ENCODE measurements at regions not wholly inside any gene's neighbourhood (a gene's known extent, or its start where the extent isn't known, plus 50 kb on each side); places are given as distances from the start of the nearest gene placed in this dataset.
"Not testable (repeated sequence)": the region's sequence is repeated elsewhere in the genome, so short reads cannot be mapped to it uniquely, and the experiment has no call there.

- no peaks in the 10 kb centered on the region for H3K79me2 ChIP-seq
These were observed 91.1 kb upstream of the CEP78 start for GRCh38 chr9:78144663-78145377.

GRCh38 chr9:78144008-78144381 is 91.9 kb upstream of the CEP78 start:
- no peak overlapping the region for H3K4me3 ChIP-seq
- WGBS (ENCODE audit: low lambda C conversion rate, missing lambda C conversion rate), result 78% methylated on average over 1 of the region's 1 CpG
- H3K4me1 ChIP-seq (ENCODE audit: insufficient read depth), result peaks cover 12% of the 10 kb centered on the region
- H3K27me3 ChIP-seq, result no peaks in the 10 kb centered on the region
- TF ChIP-seq CTCF (IDR thresholded peaks at IDR 0.05; ENCODE audit: poor library complexity) (no peak), EZH2 (IDR thresholded peaks at IDR 0.05; ENCODE audit: borderline replicate concordance) (no peak), EZH2phosphoT487 (IDR thresholded peaks at IDR 0.05; ENCODE audit: low read depth, severe bottlenecking, unreplicated experiment) (no peak)
- no peaks in the 10 kb centered on the region for H3K9me2 ChIP-seq (replicated peaks; ENCODE audit: insufficient read depth)
- no peaks in the 10 kb centered on the region for H3K79me2 ChIP-seq
- H3K4me2 ChIP-seq, result no peak overlapping the region
- peaks cover 5% of the 10 kb centered on the region for H3K9me3 ChIP-seq (ENCODE audit: low read depth)
- no peak overlapping the region for H2AFZ ChIP-seq
- no peak overlapping the region for H3K27ac ChIP-seq
- no peaks in the 10 kb centered on the region for H3K36me3 ChIP-seq (replicated peaks; ENCODE audit: insufficient read depth, low read depth)
- no peaks in the 10 kb centered on the region for H4K20me1 ChIP-seq (ENCODE audit: insufficient read depth, poor library complexity, severe bottlenecking)
- no peak for DNase-seq (ENCODE audit: low spot score)

More at GRCh38 chr9:78144663-78145377, 91.1 kb upstream of the CEP78 start:
- no peak for DNase-seq (ENCODE audit: low spot score)
- TF ChIP-seq CTCF (IDR thresholded peaks at IDR 0.05; ENCODE audit: poor library complexity), result no peak
- no peak for TF ChIP-seq EZH2 (IDR thresholded peaks at IDR 0.05; ENCODE audit: borderline replicate concordance)
- no peak for TF ChIP-seq EZH2phosphoT487 (IDR thresholded peaks at IDR 0.05; ENCODE audit: low read depth, severe bottlenecking, unreplicated experiment)
- no peaks in the 10 kb centered on the region for H3K36me3 ChIP-seq (replicated peaks; ENCODE audit: insufficient read depth, low read depth)
- H4K20me1 ChIP-seq (ENCODE audit: insufficient read depth, poor library complexity, severe bottlenecking), result no peaks in the 10 kb centered on the region
- H2AFZ ChIP-seq, result no peak overlapping the region
- H3K4me3 ChIP-seq, result no peak overlapping the region
- H3K9me2 ChIP-seq (replicated peaks; ENCODE audit: insufficient read depth), result no peaks in the 10 kb centered on the region
- H3K9me3 ChIP-seq (ENCODE audit: low read depth), result peaks cover 5% of the 10 kb centered on the region
- H3K27ac ChIP-seq, result no peak overlapping the region
- H3K27me3 ChIP-seq, result no peaks in the 10 kb centered on the region
- 84% methylated on average over 3 of the region's 3 CpGs for WGBS (ENCODE audit: low lambda C conversion rate, missing lambda C conversion rate)
- peaks cover 12% of the 10 kb centered on the region for H3K4me1 ChIP-seq (ENCODE audit: insufficient read depth)
- H3K4me2 ChIP-seq, result no peak overlapping the region

- peaks cover 5% of the 10 kb centered on the region for H3K9me3 ChIP-seq (ENCODE audit: low read depth)
- 9% methylated on average over 3 of the region's 3 CpGs for WGBS (ENCODE audit: low lambda C conversion rate, missing lambda C conversion rate)
- H3K27ac ChIP-seq, result peak overlapping the region; percentile 20
- DNase-seq (ENCODE audit: low spot score), result no peak
- TF ChIP-seq EZH2phosphoT487 (IDR thresholded peaks at IDR 0.05; ENCODE audit: low read depth, severe bottlenecking, unreplicated experiment) (no peak), CTCF (IDR thresholded peaks at IDR 0.05; ENCODE audit: poor library complexity) (no peak), EZH2 (IDR thresholded peaks at IDR 0.05; ENCODE audit: borderline replicate concordance) (no peak)
- peaks cover 12% of the 10 kb centered on the region for H3K4me1 ChIP-seq (ENCODE audit: insufficient read depth)
- no peaks in the 10 kb centered on the region for H4K20me1 ChIP-seq (ENCODE audit: insufficient read depth, poor library complexity, severe bottlenecking)
- H3K4me2 ChIP-seq, result peak overlapping the region; percentile 21
- no peak overlapping the region for H2AFZ ChIP-seq
- H3K79me2 ChIP-seq, result no peaks in the 10 kb centered on the region
- H3K27me3 ChIP-seq, result no peaks in the 10 kb centered on the region
- no peak overlapping the region for H3K4me3 ChIP-seq
- H3K9me2 ChIP-seq (replicated peaks; ENCODE audit: insufficient read depth), result no peaks in the 10 kb centered on the region
- H3K36me3 ChIP-seq (replicated peaks; ENCODE audit: insufficient read depth, low read depth), result no peaks in the 10 kb centered on the region
These were observed 92.4 kb upstream of the CEP78 start for GRCh38 chr9:78143281-78144007.

- not testable (repeated sequence) for H3K27me3 ChIP-seq; H3K4me2 ChIP-seq; H3K9me2 ChIP-seq (replicated peaks; ENCODE audit: insufficient read depth); H3K36me3 ChIP-seq (replicated peaks; ENCODE audit: insufficient read depth, low read depth); H3K79me2 ChIP-seq; H4K20me1 ChIP-seq (ENCODE audit: insufficient read depth, poor library complexity, severe bottlenecking); DNase-seq (ENCODE audit: low spot score); H2AFZ ChIP-seq; H3K4me3 ChIP-seq; H3K9me3 ChIP-seq (ENCODE audit: low read depth)
- Histone ChIP-seq H3K4me1 (ENCODE audit: insufficient read depth) (peaks cover 12% of the 10 kb centered on the region), H3K27ac (peak overlapping the region; percentile 20)
- 60% methylated on average over 3 of the region's 3 CpGs for WGBS (ENCODE audit: low lambda C conversion rate, missing lambda C conversion rate)
These were observed 93.6 kb upstream of the CEP78 start for GRCh38 chr9:78142264-78142663.

All from hepatocyte (in vitro differentiated cells).